HG03565 (cell line): ENCODE measurements at regions not wholly inside any gene's neighbourhood (a gene's known extent, or its start where the extent isn't known, plus 50 kb on each side); places are given as distances from the start of the nearest gene placed in this dataset.

ENCODE experiments used
- ATAC-seq: cut with Tn5 transposase; IDR thresholded peaks from one replicate; pipeline ENCODE4 v1.9.1; 2021; ENCODE audit warnings: mild to moderate bottlenecking, moderate library complexity; ENCODE audit not compliant: unreplicated experiment

GRCh38 chr1:5110508-5110907 lies 456.1 kb downstream of the AJAP1 start:
- ATAC-seq: no peak

GRCh38 chr1:5109633-5110032 lies 455.2 kb downstream of the AJAP1 start:
- ATAC-seq: no peak

- ATAC-seq: no peak
These were observed 454.3 kb downstream of the AJAP1 start for GRCh38 chr1:5108740-5109139.

GRCh38 chr1:5105744-5106143 lies 451.3 kb downstream of the AJAP1 start:
- ATAC-seq: no peak

GRCh38 chr1:5099558-5099957 lies 445.1 kb downstream of the AJAP1 start:
- ATAC-seq: no peak

- no peak for ATAC-seq
These were observed 444.6 kb downstream of the AJAP1 start for GRCh38 chr1:5098981-5099385.

- ATAC-seq: no peak
These were observed 438.6 kb downstream of the AJAP1 start for GRCh38 chr1:5093042-5093441.

- no peak for ATAC-seq
These were observed 430.3 kb downstream of the AJAP1 start for GRCh38 chr1:5084676-5085075.

GRCh38 chr1:5067246-5067645 lies 412.8 kb downstream of the AJAP1 start:
- ATAC-seq: no peak

GRCh38 chr1:5053744-5054143 lies 399.3 kb downstream of the AJAP1 start:
- no peak for ATAC-seq

- no peak for ATAC-seq
These were observed 374.7 kb downstream of the AJAP1 start for GRCh38 chr1:5029136-5029535.

- no peak for ATAC-seq
These were observed 357.8 kb downstream of the AJAP1 start for GRCh38 chr1:5012249-5012648.

- ATAC-seq: no peak
These were observed 356.2 kb downstream of the AJAP1 start for GRCh38 chr1:5010656-5011055.

- no peak for ATAC-seq
These were observed 355.8 kb downstream of the AJAP1 start for GRCh38 chr1:5010236-5010635.

- no peak for ATAC-seq
These were observed 355.1 kb downstream of the AJAP1 start for GRCh38 chr1:5009376-5010065.

- no peak for ATAC-seq
These were observed 350.8 kb downstream of the AJAP1 start for GRCh38 chr1:5005171-5005570.

- ATAC-seq: no peak
These were observed 348.3 kb downstream of the AJAP1 start for GRCh38 chr1:5002676-5003075.

GRCh38 chr1:5001466-5001865 lies 347.1 kb downstream of the AJAP1 start:
- ATAC-seq: no peak

GRCh38 chr1:4986306-4986705 lies 331.9 kb downstream of the AJAP1 start:
- no peak for ATAC-seq

GRCh38 chr1:4984841-4985240 lies 330.4 kb downstream of the AJAP1 start:
- no peak for ATAC-seq

GRCh38 chr1:4980211-4980610 lies 325.8 kb downstream of the AJAP1 start:
- ATAC-seq: no peak

- no peak for ATAC-seq
These were observed 324.4 kb downstream of the AJAP1 start for GRCh38 chr1:4978660-4979390.

- no peak for ATAC-seq
These were observed 323.3 kb downstream of the AJAP1 start for GRCh38 chr1:4977701-4978100.
